Heart left ventricle (tissue), 16 donors: ENCODE measurements at regions not wholly inside any gene's neighbourhood (a gene's known extent, or its start where the extent isn't known, plus 50 kb on each side); places are given as distances from the start of the nearest gene placed in this dataset.
A peak's percentile ranks its signal among the peaks of the same experiment; 100 is the strongest.

Experiments
- ATAC-seq, 4 donors: fragments of 200-7000 bp; cut with Tn5 transposase; one replicate each; pipeline ENCODE4 v1.9.1; 2020 to 2022; ENCODE audit warnings: moderate library complexity in 4 of 4, mild to moderate bottlenecking in 3 of 4, moderate number of reproducible peaks in 1 of 4
- DNase-seq, 5 donors: peaks; one replicate each; pipeline ENCODE4 v3.0.0-alpha.2; 2020
- H3K27ac ChIP-seq, 12 donors: fragments of 200-600 bp; sonication (generic) in 4 of 12; one replicate each; pipeline versions ENCODE4 v1.5.0 to v1.8.0; 2016 to 2022; ENCODE audit warnings: mild to moderate bottlenecking in 2 of 12
- H3K27me3 ChIP-seq, 9 donors: fragments of 200-600 bp; sonication (generic) in 2 of 9; one replicate each; pipeline versions ENCODE4 v1.5.1 to v1.8.0; 2016 to 2022; ENCODE audit warnings: mild to moderate bottlenecking in 3 of 9
- H3K36me3 ChIP-seq, 9 donors: fragments of 200-600 bp; sonication (generic) in 2 of 9; one replicate each; pipeline versions ENCODE4 v1.5.0 to v1.8.0; 2018 to 2022; ENCODE audit warnings: mild to moderate bottlenecking in 2 of 9
- H3K4me1 ChIP-seq, 12 donors: fragments of 200-600 bp; sonication (generic) in 4 of 12; one replicate each; pipeline versions ENCODE4 v1.5.0 to v1.8.0; 2016 to 2022; ENCODE audit warnings: mild to moderate bottlenecking in 3 of 12
- H3K4me3 ChIP-seq, 12 donors: fragments of 200-600 bp; sonication (generic) in 4 of 12; one replicate each; pipeline versions ENCODE4 v1.5.0 to v1.8.0; 2017 to 2022; ENCODE audit warnings: mild to moderate bottlenecking in 9 of 12, moderate library complexity in 4 of 12
- H3K9me3 ChIP-seq, 12 donors: fragments of 200-600 bp; sonication (generic) in 4 of 12; one replicate each; pipeline versions ENCODE4 v1.5.0 to v1.8.0; 2016 to 2022; ENCODE audit warnings: mild to moderate bottlenecking in 1 of 12
- CTCF ChIP-seq, 12 donors: fragments of 200-600 bp; sonication (generic) in 4 of 12; IDR thresholded peaks; one replicate each; pipeline versions ENCODE4 v1.5.0 to v1.8.0; 2018 to 2022; ENCODE audit warnings: antibody characterized with exemption in 12 of 12, mild to moderate bottlenecking in 5 of 12
- POLR2A ChIP-seq, 2 donors: fragments of 450-650 bp; IDR thresholded peaks; one replicate each; pipeline ENCODE4 v1.6.1; 2017; ENCODE audit warnings: antibody characterized with exemption in 2 of 2, mild to moderate bottlenecking in 2 of 2, moderate library complexity in 2 of 2
- WGBS, 4 donors: extraction: QIAGEN DNeasy Blood & Tissue Kit in 2 of 4; methylation state at CpG; one replicate each; pipeline versions ENCODE4 v1.1.5 to v1.1.7; 2013 to 2018; 5-methylcytosine and 5-hydroxymethylcytosine counted together
- intact Hi-C, 10 donors: fragments of 100-400 bp; cut with DNase I; formaldehyde crosslinking; loops; one replicate each; pipeline versions ENCODE4 v1.11.1 to v1.14.2; 2022
- donor health status: ischemic (EF 13 %, LVEDD 7.1; RV severe dilation, severe dysfunction).
- donor health status: healthy with polysubstance abuse.
- donor health status: DM: no; HTN: yes; CAD: no.
- donor health status: DM: no; HTN: no; CAD: no.
- donor health status: ischemic (EF 25% LVEDD 6.9; RV normal size, moderate dysfunction).
- donor health status: ischemic (EF 25% LVEDD 5.7; RV mildly dilated, moderate dysfunction).
- donor health status: healthy.
- donor health status: DM: yes; HTN: yes; CAD: no.
- donor health status: ischemic (EF 35%, LVEDD 5.7; RV mildly dilated, moderate dysfunction).
- donor health status: nonischemic (EF 11% LVEDD 7.7; RV severe dilation, severe dysfunction).
- donor health status: DM: yes; HTN: yes; CAD: no.
- donor health status: PGD.
- donor health status: ischemic (EF 29% LVEDD 5.4; RV normal size, mild dysfunction).
- donor health status: nonischemic (EF 23%, LVEDD 6.1; RV moderate dilation, normal function).

- H3K36me3 ChIP-seq, result no peaks in the 10 kb centered on the region
- peaks cover 0 to 17% (median 9%) of the 10 kb centered on the region in 12 donors for H3K4me1 ChIP-seq
- H3K4me3 ChIP-seq, result no peak overlapping the region
- peak in 4 of 5 donors; percentile 41 to 59 (median 53) for DNase-seq
- WGBS, 4 donors, result 56 to 70% (median 63%) methylated on average over 8 of the region's 8 CpGs
- H3K9me3 ChIP-seq, result no peaks in the 10 kb centered on the region
- H3K27me3 ChIP-seq, result no peaks in the 10 kb centered on the region
- peak; percentile 57 to 85 (median 82) for ATAC-seq
- peak overlapping the region in 4 of 12 donors; percentile 22 to 79 (median 32) for H3K27ac ChIP-seq
- TF ChIP-seq POLR2A (IDR thresholded peaks at IDR 0.05), result no peak
- peak in 3 of 12 donors; percentile 12 to 27 (median 23) for TF ChIP-seq CTCF (IDR thresholded peaks at IDR 0.05)
- intact Hi-C loops, result no loop called here
Measured at GRCh38 chr16:79543219-79543618, 57.3 kb downstream of the MAF start.

GRCh38 chr16:79542237-79542774 lies 58.2 kb downstream of the MAF start:
- intact Hi-C loops, result no loop called here
- H3K36me3 ChIP-seq, result no peaks in the 10 kb centered on the region
- TF ChIP-seq CTCF (IDR thresholded peaks at IDR 0.05), result no peak
- no peak for TF ChIP-seq POLR2A (IDR thresholded peaks at IDR 0.05)
- H3K4me1 ChIP-seq, result peaks cover 0 to 17% (median 9%) of the 10 kb centered on the region in 12 donors
- H3K27ac ChIP-seq, result peak overlapping the region in 9 of 12 donors; percentile 6 to 79 (median 54)
- H3K4me3 ChIP-seq, result peak overlapping the region in 1 of 12 donors; percentile 6
- DNase-seq (peak; percentile 68 to 91 (median 80)), ATAC-seq (peak; percentile 91 to 95 (median 93))
- H3K9me3 ChIP-seq, result no peaks in the 10 kb centered on the region
- 13 to 40% (median 21%) methylated on average over 4 to 11 of the region's 11 CpGs for WGBS, 4 donors
- H3K27me3 ChIP-seq, result no peaks in the 10 kb centered on the region

GRCh38 chr16:79540825-79541595 lies 59.5 kb downstream of the MAF start:
- Histone ChIP-seq H3K4me3 (no peak overlapping the region), H3K27ac (no peak overlapping the region), H3K9me3 (no peaks in the 10 kb centered on the region), H3K27me3 (no peaks in the 10 kb centered on the region), H3K4me1 (peaks cover 0 to 19% (median 9%) of the 10 kb centered on the region in 12 donors), H3K36me3 (no peaks in the 10 kb centered on the region)
- ATAC-seq (no peak), DNase-seq (no peak)
- intact Hi-C loops, result no loop called here
- 89 to 94% (median 92%) methylated on average over 15 of the region's 15 CpGs for WGBS, 4 donors
- TF ChIP-seq CTCF (IDR thresholded peaks at IDR 0.05), result no peak
- TF ChIP-seq POLR2A (IDR thresholded peaks at IDR 0.05), result no peak

- Histone ChIP-seq H3K9me3 (no peaks in the 10 kb centered on the region), H3K27ac (no peak overlapping the region), H3K4me1 (peaks cover 0 to 17% (median 8%) of the 10 kb centered on the region in 12 donors), H3K36me3 (no peaks in the 10 kb centered on the region), H3K27me3 (no peaks in the 10 kb centered on the region), H3K4me3 (no peak overlapping the region)
- intact Hi-C loops, result no loop called here
- no peak for TF ChIP-seq POLR2A (IDR thresholded peaks at IDR 0.05)
- no peak for TF ChIP-seq CTCF (IDR thresholded peaks at IDR 0.05)
- no peak for DNase-seq
- 84 to 90% (median 87%) methylated on average over 6 of the region's 6 CpGs for WGBS, 4 donors
- ATAC-seq, result no peak
Measured at GRCh38 chr16:79537584-79537983, 63.0 kb downstream of the MAF start.
